Testis (tissue), 2 donors: ENCODE measurements at regions not wholly inside any gene's neighbourhood (a gene's known extent, or its start where the extent isn't known, plus 50 kb on each side); places are given as distances from the start of the nearest gene placed in this dataset.

ENCODE experiments used
- POLR2A ChIP-seq: fragments of 450-650 bp; IDR thresholded peaks from one replicate; pipeline ENCODE4 v1.6.1; 2017; ENCODE audit warnings: antibody characterized with exemption, mild to moderate bottlenecking, moderate library complexity
- TF ChIP-seq, protein P1 (sequence below), 3 experiments: fragments of 450-650 bp in 2 of 3; fragments of 200-600 bp in 1 of 3; sonication (generic) in 1 of 3; IDR thresholded peaks; one replicate each; pipeline ENCODE4 v1.5.1; 2016 to 2019; ENCODE audit warnings: antibody characterized with exemption in 3 of 3, mild to moderate bottlenecking in 2 of 3, moderate library complexity in 1 of 3

DNA sequence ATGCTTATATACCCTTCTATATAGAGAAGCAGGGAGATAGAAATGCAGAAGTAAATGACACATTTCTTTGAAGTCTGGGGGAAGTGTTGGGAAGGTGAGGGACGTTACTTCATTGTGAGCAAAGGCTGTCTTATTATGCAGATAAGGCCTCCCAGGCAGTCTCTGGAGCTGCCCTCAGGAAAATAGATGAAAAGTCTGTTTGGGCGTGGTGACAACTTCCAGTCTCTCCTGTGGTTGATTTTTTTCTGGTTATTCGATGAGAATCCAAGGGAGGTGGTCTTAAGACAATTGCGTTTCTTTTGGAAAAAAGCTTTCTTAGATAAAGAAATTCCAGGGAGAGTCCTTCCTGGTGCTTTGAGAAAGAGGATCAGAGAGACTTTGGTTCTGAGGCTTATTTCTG lies 84.0 kb downstream of the NEUROD6 start:
- TF ChIP-seq, protein P1, sequence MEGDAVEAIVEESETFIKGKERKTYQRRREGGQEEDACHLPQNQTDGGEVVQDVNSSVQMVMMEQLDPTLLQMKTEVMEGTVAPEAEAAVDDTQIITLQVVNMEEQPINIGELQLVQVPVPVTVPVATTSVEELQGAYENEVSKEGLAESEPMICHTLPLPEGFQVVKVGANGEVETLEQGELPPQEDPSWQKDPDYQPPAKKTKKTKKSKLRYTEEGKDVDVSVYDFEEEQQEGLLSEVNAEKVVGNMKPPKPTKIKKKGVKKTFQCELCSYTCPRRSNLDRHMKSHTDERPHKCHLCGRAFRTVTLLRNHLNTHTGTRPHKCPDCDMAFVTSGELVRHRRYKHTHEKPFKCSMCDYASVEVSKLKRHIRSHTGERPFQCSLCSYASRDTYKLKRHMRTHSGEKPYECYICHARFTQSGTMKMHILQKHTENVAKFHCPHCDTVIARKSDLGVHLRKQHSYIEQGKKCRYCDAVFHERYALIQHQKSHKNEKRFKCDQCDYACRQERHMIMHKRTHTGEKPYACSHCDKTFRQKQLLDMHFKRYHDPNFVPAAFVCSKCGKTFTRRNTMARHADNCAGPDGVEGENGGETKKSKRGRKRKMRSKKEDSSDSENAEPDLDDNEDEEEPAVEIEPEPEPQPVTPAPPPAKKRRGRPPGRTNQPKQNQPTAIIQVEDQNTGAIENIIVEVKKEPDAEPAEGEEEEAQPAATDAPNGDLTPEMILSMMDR (IDR thresholded peaks at IDR 0.05): no peak
- no peak for TF ChIP-seq POLR2A
